Stimulated activated naive CD4-positive, alpha-beta T cell (primary cell): ENCODE measurements at regions not wholly inside any gene's neighbourhood (a gene's known extent, or its start where the extent isn't known, plus 50 kb on each side); places are given as distances from the start of the nearest gene placed in this dataset.
"Not testable (repeated sequence)": the region's sequence is repeated elsewhere in the genome, so short reads cannot be mapped to it uniquely, and the experiment has no call there.

Source experiments
- DNase-seq, 6 experiments: peaks; one replicate each; lab custom pipeline; 2025; lab: John Stamatoyannopoulos, UW

- DNase-seq: no peak
These were observed 287.4 kb upstream of the IRX4 start for GRCh38 chr5:2169850-2170760.

DNA sequence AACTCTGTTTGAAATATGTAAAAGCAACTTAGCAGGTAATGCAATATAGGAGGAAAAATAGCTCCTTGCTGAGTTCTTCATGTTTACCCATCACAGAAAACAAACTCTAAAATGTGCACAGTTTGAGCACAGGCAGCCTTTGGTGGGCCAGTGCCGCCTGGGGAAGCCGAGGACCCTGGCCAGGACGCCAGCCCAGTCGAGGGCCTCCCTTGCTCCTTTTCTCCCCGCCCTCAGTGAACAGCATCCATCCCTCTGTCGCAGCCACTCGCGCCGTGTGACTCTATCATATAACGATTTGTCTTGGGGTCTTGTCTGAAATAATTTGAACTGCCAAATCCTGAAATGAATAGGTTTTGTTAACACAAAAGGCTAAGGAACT is 286.7 kb upstream of the IRX4 start:
- no peak for DNase-seq

DNA sequence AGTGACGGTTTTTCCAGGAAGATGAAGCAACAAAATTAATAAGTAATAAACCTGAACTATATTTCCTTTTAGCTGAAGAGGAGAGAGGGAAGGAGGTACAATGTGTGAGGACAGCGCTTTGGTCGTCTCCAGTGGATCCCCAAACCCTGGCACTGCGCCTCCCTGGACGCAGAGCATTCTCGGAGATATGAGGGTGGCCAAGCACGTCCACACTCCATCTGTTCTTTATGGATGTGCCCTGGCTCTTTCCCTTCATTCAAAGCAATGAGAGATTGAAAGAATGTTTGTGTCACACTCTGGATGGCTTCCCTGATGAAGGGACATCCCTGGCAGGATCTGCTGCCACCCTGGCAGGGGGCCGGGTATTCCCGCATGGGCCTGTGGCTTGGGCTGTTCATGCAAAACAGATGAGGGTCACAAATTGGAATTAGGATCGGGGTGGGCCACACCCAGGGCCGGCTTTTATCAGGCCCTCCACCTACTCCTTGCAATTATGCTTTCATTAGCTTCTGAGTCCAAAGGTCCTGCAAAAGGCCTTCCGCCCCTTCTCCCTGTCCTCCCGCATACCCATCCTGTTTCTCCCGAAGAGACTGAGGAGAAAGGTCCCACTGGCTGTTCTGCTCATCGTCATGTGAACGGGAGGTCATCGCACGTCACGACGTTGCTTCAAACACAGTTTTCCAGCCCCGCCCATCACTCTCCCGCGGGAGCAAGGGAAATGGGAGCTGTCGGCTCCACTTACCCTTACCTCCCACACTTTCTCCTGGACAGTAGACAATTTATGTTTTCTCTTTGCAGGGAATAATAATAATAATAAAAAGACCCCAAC is 286.1 kb upstream of the IRX4 start:
- no peak for DNase-seq

DNA sequence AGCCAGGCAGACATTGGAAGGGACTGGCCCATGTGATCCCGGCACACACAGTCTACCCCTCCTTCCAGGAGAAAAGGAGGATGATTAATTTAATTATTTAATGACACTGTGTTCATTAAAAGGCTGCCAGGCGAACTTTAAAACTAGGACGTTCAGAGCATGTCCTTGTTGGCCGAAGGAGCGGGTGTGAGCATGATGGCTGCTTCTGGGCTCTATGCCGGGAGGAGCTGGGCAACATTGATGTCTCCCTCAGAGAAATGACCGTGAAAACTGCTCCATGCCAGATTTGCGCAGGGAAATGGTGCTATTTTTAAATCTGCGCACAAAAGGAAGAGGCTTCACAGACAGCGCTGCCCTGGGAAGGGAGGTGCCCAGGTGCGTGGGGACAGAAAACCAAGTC is 284.9 kb upstream of the IRX4 start:
- DNase-seq: no peak

DNA sequence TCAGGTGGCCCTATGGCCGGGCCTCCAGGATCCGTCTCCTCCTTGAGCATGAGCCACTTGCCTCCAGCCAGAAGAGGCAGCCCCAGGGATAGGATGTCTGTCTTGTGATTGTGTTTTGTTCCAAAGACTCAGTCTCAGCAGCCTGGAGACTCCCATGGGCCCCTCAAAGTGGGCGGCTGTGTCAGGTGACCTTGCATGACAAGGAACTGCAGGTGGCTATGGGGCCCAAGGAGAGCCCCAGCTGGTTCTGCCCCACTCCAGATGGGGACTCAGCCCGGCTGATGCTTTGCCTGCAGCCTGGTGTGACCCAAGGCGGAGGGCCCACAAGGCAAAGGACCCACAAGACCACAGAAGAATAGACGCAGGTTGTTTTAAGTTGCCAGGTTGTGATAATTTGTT is 284.3 kb upstream of the IRX4 start:
- DNase-seq: no peak

DNA sequence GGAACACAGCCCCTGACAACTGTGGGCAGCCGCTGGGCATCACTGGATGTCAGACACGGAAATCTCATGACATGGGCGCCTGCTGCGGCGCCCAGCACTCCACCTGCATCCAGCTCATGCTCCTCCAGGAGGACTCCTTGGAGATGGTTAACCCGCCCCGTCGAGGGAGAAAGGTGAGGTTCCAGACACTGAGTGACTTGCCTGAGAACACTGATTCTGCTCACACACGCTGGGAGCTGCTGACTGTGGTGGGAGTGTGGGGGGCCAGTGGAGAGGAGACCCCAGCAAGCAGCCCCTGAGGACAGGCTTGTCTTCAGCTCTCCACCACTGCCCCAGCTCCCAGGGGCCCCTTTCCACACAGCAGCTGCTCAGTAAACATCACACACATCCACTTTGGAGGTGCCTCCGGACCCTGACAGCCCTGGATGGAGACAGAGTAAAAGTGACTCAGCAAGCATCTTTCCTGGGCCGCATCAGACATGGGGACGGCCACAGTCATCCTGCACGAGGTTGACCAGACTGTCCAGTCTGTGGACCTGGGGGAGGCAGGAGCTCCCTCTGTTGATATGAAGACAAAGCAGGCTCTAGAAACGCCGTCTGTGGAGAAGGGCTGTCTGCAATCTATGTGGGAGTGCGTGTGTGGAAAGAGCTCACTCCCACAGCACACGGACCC is 283.7 kb upstream of the IRX4 start:
- no peak for DNase-seq

- no peak for DNase-seq
These were observed 283.0 kb upstream of the IRX4 start for GRCh38 chr5:2165615-2166305.

- no peak for DNase-seq
These were observed 282.5 kb upstream of the IRX4 start for GRCh38 chr5:2165203-2165602.

DNA sequence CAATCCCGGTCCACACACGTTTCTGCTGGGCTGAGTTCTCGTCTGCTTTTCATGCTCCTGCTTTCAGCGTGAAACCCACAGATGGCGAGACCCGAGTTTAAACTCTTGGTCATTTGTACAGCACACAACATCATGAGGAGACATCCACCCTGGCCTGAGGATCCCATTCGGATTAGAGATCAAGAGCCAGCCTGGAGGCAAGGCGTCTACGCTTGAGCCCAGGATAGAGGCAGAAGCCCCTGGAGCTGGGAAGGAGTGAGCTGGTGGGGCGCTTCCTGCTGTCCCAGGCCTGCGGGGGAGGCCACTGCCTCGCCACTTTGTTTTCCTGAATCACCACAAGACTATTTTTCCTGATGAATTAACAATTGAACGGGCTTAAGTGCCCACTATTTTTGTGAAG is 281.9 kb upstream of the IRX4 start:
- no peak for DNase-seq

GRCh38 chr5:2163940-2164490 is 281.3 kb upstream of the IRX4 start:
- no peak for DNase-seq

GRCh38 chr5:2163060-2163856 is 280.5 kb upstream of the IRX4 start:
- DNase-seq: no peak

DNA sequence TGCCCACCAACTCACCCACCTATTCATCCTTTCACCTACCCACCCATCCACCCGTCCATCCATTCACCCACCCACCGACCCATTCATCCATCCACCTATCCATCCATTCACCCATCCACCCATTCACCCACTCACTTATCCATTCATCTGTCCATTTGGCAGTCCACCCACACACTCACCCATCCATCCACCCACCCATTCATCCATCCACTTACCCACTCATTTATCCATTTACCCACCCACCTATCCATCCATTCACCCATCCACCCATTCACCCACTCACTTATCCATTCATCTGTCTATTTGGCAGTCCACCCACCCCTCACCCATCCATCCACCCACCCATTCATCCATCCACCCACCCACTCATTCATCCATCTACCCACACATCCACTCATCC is 278.1 kb upstream of the IRX4 start:
- DNase-seq: no peak

GRCh38 chr5:2158767-2159166 is 276.0 kb upstream of the IRX4 start:
- no peak for DNase-seq

- DNase-seq: no peak
These were observed 275.4 kb upstream of the IRX4 start for GRCh38 chr5:2158109-2158508.

- no peak for DNase-seq
These were observed 274.6 kb upstream of the IRX4 start for GRCh38 chr5:2157372-2157771.

DNA sequence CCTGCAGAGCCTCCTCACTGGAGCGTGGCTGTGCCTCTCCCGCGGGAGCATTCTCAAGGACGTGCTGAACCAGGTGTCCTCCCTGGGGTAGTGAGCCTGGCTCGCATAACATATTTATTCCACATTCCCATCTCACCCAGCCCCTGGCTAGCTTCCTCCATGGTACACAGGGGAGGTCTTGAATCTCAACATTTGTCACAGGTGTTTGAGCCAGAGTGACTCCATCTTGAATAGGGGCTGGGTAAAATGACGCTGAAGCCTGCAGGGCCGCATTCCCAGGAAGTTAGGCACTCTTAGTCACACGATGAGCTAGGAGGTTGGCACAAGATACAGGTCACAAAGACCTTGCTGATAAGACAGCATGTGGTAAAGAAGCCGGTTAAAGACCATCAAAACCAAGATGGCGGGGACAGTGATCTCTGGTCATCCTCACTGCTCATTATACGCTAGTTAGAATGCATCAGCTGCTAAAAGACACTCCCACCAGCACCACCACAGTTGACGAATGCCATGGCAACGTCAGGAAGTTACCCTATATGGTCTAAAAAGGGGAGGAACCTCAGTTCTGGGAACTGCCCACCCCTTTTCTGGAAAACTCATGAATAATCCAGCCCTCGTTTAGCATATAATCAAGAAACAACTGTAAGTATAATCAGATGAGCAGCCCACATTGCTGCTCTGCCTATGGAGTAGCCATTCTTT is 273.8 kb upstream of the IRX4 start:
- DNase-seq: no peak

DNA sequence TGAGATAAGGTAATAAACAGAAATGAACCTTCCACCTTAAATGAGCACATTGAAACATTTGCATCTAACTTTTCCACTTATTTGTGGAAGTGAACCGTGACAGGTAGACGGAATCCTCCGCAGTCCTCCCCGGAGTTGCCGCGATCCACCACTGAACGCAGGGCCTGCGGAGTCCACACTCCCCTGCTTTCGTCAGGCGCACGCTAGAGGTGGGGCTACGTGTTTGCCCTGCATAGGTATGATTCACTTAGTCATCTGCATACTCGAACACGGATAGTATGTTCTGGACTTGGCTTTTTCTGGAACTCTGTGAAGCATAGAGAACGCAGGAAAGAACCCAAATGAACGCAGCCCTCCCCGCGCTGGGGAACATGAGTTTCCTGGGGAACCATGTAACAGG is 272.8 kb upstream of the IRX4 start:
- DNase-seq: no peak

GRCh38 chr5:2153802-2154201 is 271.1 kb upstream of the IRX4 start:
- DNase-seq: no peak

DNA sequence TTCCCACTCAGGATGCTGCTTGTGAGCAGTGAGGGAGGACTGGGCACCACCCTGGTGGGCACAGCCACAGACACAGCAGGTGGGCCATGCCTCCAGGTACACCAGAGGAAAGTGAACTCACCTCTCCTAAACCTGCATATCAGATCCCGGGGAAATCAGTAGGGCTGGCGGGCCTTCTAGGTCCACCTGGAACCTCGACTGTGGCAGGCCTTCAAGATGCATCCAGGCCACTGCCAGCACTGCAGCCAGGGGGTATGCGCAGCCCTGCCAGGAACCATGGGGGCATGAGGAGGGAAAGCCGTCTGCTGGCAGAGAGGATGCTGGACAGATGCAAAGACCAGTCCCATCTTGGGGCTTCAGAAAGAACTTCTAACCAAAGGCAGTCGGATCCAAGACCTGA is 270.6 kb upstream of the IRX4 start:
- DNase-seq: no peak

- not testable (repeated sequence) for DNase-seq
These were observed 268.7 kb upstream of the IRX4 start for GRCh38 chr5:2151301-2151888.
